NB4 (cell line): ENCODE measurements at regions not wholly inside any gene's neighbourhood (a gene's known extent, or its start where the extent isn't known, plus 50 kb on each side); places are given as distances from the start of the nearest gene placed in this dataset.

Experiments used
- DNase-seq: peaks from one replicate; pipeline ENCODE4 v3.0.0; 2010; ENCODE audit warnings: low read depth
- H3K4me3 ChIP-seq: one replicate; pipeline ENCODE4 v1.5.1; 2011; ENCODE audit warnings: mild to moderate bottlenecking, low read depth, low read length, moderate library complexity
- MYC ChIP-seq: IDR thresholded peaks from 2 replicates; pipeline ENCODE4 v1.6.1; 2011; ENCODE audit warnings: low read depth, low read length
- POLR2A ChIP-seq: IDR thresholded peaks from 2 replicates; pipeline ENCODE4 v1.6.1; 2011; ENCODE audit warnings: mild to moderate bottlenecking; ENCODE audit not compliant: insufficient read length; ENCODE audit errors: extremely low read depth
- TF ChIP-seq, protein P1 (sequence below): IDR thresholded peaks from 2 replicates; pipeline ENCODE4 v1.6.1; 2011; ENCODE audit warnings: low read depth, low read length
- TF ChIP-seq, protein P2 (sequence below): IDR thresholded peaks from one replicate; pipeline ENCODE4 v1.5.1; 2012; ENCODE audit warnings: low read depth, low read length

DNA sequence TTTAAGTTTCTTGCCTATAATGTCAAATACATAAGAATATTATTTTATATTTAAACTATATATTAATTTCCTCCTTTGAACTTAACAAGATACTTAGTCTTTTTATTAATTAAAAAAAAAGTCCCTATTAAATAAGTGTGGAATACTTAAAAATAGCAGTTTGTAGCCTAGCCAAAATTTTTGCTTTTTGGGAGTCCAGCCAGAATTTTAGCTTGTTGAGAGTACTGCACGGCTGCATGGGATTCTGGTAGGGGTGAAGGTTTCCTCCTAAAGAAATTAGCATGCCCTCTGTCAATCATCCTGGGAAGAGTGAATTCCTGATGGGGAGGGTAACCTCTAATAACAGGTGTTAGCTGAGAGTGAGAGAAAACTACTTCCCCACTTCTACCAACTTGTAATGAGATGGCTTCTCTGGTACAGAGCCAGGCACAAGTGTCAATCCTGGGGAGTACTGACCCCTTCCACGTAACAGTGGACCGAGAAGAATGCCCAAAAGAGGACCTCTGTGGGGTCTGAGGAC, 195.7 kb downstream of the SPRY2 start:
- TF ChIP-seq, protein P1, sequence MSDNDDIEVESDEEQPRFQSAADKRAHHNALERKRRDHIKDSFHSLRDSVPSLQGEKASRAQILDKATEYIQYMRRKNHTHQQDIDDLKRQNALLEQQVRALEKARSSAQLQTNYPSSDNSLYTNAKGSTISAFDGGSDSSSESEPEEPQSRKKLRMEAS = no peak
- no peak for TF ChIP-seq POLR2A
- no peak for TF ChIP-seq MYC
- TF ChIP-seq, protein P2, sequence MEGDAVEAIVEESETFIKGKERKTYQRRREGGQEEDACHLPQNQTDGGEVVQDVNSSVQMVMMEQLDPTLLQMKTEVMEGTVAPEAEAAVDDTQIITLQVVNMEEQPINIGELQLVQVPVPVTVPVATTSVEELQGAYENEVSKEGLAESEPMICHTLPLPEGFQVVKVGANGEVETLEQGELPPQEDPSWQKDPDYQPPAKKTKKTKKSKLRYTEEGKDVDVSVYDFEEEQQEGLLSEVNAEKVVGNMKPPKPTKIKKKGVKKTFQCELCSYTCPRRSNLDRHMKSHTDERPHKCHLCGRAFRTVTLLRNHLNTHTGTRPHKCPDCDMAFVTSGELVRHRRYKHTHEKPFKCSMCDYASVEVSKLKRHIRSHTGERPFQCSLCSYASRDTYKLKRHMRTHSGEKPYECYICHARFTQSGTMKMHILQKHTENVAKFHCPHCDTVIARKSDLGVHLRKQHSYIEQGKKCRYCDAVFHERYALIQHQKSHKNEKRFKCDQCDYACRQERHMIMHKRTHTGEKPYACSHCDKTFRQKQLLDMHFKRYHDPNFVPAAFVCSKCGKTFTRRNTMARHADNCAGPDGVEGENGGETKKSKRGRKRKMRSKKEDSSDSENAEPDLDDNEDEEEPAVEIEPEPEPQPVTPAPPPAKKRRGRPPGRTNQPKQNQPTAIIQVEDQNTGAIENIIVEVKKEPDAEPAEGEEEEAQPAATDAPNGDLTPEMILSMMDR = no peak
- no peak for DNase-seq

DNA sequence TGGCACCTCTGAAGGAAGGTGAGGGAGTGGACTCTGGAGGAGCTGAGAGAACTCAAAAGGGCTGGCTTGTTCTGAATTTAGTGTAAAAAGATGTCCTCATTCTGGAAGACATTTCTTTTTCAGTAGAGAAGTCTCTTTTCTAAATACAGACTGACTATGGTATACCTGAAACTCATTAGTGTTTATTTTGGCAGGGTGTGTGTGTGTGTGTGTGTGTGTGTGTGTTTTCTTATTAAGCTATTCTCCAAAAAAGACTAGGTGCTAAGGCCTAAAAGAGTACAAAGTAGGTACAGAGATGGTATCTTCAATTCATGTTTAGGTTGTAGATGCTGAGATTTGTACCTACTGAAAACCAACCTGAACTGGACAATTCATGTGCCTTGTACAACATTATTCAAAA, 196.4 kb downstream of the SPRY2 start:
- TF ChIP-seq POLR2A = no peak
- TF ChIP-seq MYC = no peak
- TF ChIP-seq, protein P2 = no peak
- TF ChIP-seq, protein P1 = no peak
- H3K4me3 ChIP-seq = no peak overlapping the region
- DNase-seq = no peak

More for the DNA sequence above, 195.7 kb downstream of the SPRY2 start:
- H3K4me3 ChIP-seq = no peak overlapping the region

DNA sequence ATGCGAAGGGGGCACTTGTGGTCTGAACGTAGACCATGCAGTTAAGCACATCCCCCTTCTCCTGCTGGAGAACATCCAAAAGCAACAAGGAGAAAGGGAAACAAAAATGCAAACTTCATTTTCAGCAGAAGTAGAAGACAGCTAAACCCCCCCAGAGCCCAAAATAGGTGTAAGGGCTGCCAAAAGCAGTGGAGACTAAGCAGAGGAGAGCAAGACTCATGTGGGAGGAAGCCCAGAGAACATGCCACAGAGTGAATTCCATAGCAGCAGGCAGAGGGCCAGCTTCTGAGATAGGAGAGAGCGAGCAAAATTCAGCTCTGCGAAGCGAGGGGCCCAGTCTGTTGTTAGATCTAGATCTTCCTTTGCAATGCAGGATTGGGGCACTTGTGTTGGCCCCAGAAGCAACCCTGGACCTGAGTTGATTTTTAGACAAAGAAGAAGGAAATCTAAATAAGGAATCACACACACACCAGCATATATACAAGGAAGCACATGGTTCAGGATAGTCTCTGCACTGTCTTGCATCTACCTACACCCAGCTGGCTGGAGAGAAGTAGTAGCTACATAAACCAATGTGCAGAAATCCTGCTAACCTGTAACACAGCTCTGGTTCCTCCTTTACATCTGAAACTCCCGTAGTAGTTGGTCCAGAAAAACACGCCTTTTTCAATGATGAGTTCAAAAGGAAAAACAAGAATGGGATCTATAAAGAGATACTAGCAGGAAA, 199.6 kb downstream of the SPRY2 start:
- TF ChIP-seq, protein P2 = no peak
- TF ChIP-seq, protein P1 = 0 out of 2 replicates have a peak, but pooled peaks have one; percentile 8
- H3K4me3 ChIP-seq = no peak overlapping the region
- DNase-seq = no peak

DNA sequence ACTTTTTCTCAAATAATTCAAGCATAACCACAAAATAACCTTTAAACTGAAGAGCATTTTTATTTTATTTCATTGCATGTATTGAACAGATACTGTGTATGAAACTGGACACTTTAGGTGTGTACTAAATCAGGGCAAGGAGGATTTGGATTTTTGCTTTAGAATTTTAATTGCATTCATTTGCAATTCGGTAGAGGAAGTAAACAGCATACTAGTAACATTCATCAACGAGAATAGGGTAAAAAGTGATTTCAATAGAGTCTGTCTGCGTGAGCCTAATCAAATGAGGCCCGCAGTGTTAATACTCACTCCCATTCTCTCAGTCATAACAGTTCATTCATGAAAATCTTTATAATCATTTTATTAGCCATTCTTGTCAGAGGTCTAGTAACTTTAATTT, 200.2 kb downstream of the SPRY2 start:
- H3K4me3 ChIP-seq = no peak overlapping the region
- no peak for TF ChIP-seq POLR2A
- TF ChIP-seq, protein P1 = no peak
- DNase-seq = no peak

DNA sequence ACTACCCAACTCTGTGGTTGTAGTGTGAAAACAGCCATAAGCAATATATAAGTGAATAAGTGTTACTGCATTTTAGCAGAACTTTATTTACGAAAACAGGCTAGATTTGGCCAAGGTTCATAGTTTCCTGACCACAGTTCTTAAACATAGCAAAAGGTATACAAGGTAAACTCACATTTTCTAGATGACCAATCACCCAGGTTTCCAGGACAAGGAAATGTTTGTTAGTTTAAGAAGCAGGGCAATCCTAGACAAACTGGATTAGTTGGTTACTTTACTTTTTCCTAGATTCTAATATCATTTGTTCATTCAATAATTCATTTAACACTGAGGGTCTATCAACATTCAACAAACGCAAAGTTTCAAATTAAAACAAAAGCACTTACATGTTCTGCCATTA, 201.7 kb downstream of the SPRY2 start:
- DNase-seq = no peak
- TF ChIP-seq, protein P2 = no peak
- TF ChIP-seq POLR2A (no peak), MYC (no peak)
- TF ChIP-seq, protein P1 = no peak
- H3K4me3 ChIP-seq = no peak overlapping the region

DNA sequence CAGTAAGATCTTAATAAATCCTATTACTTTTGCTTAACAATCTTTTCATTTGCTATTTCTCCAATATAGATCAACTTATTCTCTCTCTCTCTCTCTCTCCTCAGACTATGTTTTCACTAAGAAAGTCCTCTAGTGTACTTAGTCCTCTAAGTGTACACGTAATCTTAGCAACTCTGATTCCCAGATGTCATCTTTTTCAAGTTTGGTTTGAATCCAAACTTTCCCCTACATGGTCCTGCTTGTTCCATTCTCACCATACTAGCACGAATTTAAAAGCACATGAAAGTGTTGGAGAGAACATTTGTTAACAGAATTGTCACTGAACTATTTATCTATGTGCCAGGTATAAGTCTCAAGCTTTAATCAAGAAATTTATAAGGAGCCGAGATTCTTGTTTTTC, 202.9 kb downstream of the SPRY2 start:
- no peak for DNase-seq
- TF ChIP-seq, protein P2 = no peak
- no peak for TF ChIP-seq POLR2A
- TF ChIP-seq, protein P1 = no peak
- no peak for TF ChIP-seq MYC
- H3K4me3 ChIP-seq = no peak overlapping the region
